A549 (cell line): ENCODE measurements at regions not wholly inside any gene's neighbourhood (a gene's known extent, or its start where the extent isn't known, plus 50 kb on each side); places are given as distances from the start of the nearest gene placed in this dataset.

Experiments used
- CBX8 ChIP-seq: fragments of 200-600 bp; sonication (generic); IDR thresholded peaks from 2 replicates; pipeline ENCODE4 v1.6.1; 2016
- CHD2 ChIP-seq: fragments of 150-350 bp; IDR thresholded peaks from 2 replicates; pipeline ENCODE4 v1.6.1; 2014; ENCODE audit warnings: low read length; ENCODE audit not compliant: partially characterized antibody
- CHD4 ChIP-seq: fragments of 200-600 bp; sonication (generic); IDR thresholded peaks from 2 replicates; pipeline ENCODE4 v1.6.1; 2016; ENCODE audit warnings: antibody characterized with exemption, mild to moderate bottlenecking, borderline replicate concordance
- KDM1A ChIP-seq: fragments of 200-600 bp; sonication (generic); IDR thresholded peaks from 2 replicates; pipeline ENCODE4 v1.6.1; 2016; ENCODE audit warnings: low read depth, mild to moderate bottlenecking
- MAX ChIP-seq: IDR thresholded peaks from 2 replicates; pipeline ENCODE4 v1.6.1; 2012
- PHF8 ChIP-seq: fragments of 200-600 bp; sonication (generic); IDR thresholded peaks from 2 replicates; pipeline ENCODE4 v1.6.1; 2016; ENCODE audit warnings: low read depth, mild to moderate bottlenecking, antibody characterized with exemption, moderate library complexity, borderline replicate concordance
- POLR2A ChIP-seq: IDR thresholded peaks from 2 replicates; pipeline ENCODE4 v1.6.1; 2012; ENCODE audit warnings: mild to moderate bottlenecking, low read length
- RAD21 ChIP-seq, 2 experiments: fragments of >200 bp in 1 of 2; sonication (Bioruptor Twin) in 1 of 2; formaldehyde crosslinking in 1 of 2; IDR thresholded peaks in 1 of 2; conservative IDR thresholded peaks in 1 of 2; 2 replicates in 1 of 2; 3 replicates in 1 of 2; pipeline ENCODE4 v1.6.1; 2012 to 2018; ENCODE audit warnings: inconsistent platforms in 1 of 2
- RCOR1 ChIP-seq: fragments of 150-350 bp; IDR thresholded peaks from 2 replicates; pipeline ENCODE4 v1.6.1; 2014; ENCODE audit warnings: antibody characterized with exemption, low read length, low read depth
- REST ChIP-seq: fragments of 200-600 bp; sonication (generic); IDR thresholded peaks from 2 replicates; pipeline ENCODE4 v1.6.1; 2016; ENCODE audit warnings: antibody characterized with exemption, mild to moderate bottlenecking, moderate library complexity
- RNF2 ChIP-seq: fragments of 200-600 bp; sonication (generic); IDR thresholded peaks from 2 replicates; pipeline ENCODE4 v1.6.1; 2016; ENCODE audit warnings: low read depth, mild to moderate bottlenecking, antibody characterized with exemption, moderate library complexity, borderline replicate concordance
- USF2 ChIP-seq: fragments of 450-650 bp; IDR thresholded peaks from 2 replicates; pipeline ENCODE4 v1.6.1; 2014; ENCODE audit warnings: antibody characterized with exemption
- TF ChIP-seq, protein P1 (sequence below): fragments of >200 bp; sonication (Bioruptor Twin); formaldehyde crosslinking; IDR thresholded peaks from 3 replicates; pipeline ENCODE4 v1.5.1; 2016

DNA sequence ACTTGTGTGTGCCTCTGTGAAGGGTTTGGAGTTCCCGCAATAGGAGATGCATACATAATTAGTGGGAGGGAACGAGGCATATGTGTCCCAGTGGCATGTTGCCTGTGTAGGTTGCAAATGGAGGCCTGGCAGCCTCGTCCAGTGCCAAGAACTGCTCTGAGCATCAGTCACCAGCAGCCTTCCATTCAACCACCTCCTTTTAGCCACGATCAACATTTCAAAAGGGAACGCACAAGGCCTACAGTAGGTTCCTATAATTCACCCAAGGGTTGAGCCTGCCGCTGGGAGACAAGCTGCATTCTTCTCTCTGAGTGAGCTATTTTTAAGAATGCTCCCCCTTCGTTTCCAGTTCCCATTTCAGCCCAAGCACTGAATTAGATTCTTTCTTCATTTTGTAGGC is 78.8 kb upstream of the CTNNB1 start:
- TF ChIP-seq, protein P1, sequence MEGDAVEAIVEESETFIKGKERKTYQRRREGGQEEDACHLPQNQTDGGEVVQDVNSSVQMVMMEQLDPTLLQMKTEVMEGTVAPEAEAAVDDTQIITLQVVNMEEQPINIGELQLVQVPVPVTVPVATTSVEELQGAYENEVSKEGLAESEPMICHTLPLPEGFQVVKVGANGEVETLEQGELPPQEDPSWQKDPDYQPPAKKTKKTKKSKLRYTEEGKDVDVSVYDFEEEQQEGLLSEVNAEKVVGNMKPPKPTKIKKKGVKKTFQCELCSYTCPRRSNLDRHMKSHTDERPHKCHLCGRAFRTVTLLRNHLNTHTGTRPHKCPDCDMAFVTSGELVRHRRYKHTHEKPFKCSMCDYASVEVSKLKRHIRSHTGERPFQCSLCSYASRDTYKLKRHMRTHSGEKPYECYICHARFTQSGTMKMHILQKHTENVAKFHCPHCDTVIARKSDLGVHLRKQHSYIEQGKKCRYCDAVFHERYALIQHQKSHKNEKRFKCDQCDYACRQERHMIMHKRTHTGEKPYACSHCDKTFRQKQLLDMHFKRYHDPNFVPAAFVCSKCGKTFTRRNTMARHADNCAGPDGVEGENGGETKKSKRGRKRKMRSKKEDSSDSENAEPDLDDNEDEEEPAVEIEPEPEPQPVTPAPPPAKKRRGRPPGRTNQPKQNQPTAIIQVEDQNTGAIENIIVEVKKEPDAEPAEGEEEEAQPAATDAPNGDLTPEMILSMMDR: no peak
- no peak for TF ChIP-seq MAX
- TF ChIP-seq REST: no peak
- no peak for TF ChIP-seq USF2
- no peak for TF ChIP-seq PHF8
- TF ChIP-seq CHD4: no peak
- TF ChIP-seq POLR2A: no peak
- no peak for TF ChIP-seq KDM1A
- TF ChIP-seq RCOR1: no peak
- no peak for TF ChIP-seq CBX8
- no peak for TF ChIP-seq RAD21 (conservative IDR thresholded peaks at IDR 0.05 in 1 of 2, IDR thresholded peaks at IDR 0.05 in 1 of 2)
- no peak for TF ChIP-seq CHD2
- TF ChIP-seq RNF2: no peak
